GM12873 (cell line): ENCODE measurements at regions not wholly inside any gene's neighbourhood (a gene's known extent, or its start where the extent isn't known, plus 50 kb on each side); places are given as distances from the start of the nearest gene placed in this dataset.

Experiments
- CTCF ChIP-seq: IDR thresholded peaks from 2 replicates; pipeline ENCODE4 v1.5.1; 2012; ENCODE audit warnings: low read depth, mild to moderate bottlenecking, moderate library complexity, low read length, control low read depth; ENCODE audit not compliant: insufficient read depth; ENCODE audit errors: missing control alignments

- no peak for TF ChIP-seq CTCF
These were observed 348.0 kb upstream of the NR3C2 start for GRCh38 chr4:148790246-148790645.

- TF ChIP-seq CTCF: no peak
These were observed 345.7 kb upstream of the NR3C2 start for GRCh38 chr4:148787831-148788477.

GRCh38 chr4:148787285-148787684, 345.1 kb upstream of the NR3C2 start:
- TF ChIP-seq CTCF: no peak

- no peak for TF ChIP-seq CTCF
These were observed 344.5 kb upstream of the NR3C2 start for GRCh38 chr4:148786699-148787098.

- TF ChIP-seq CTCF: no peak
These were observed 340.1 kb upstream of the NR3C2 start for GRCh38 chr4:148782284-148782683.

GRCh38 chr4:148780426-148781005, 338.3 kb upstream of the NR3C2 start:
- no peak for TF ChIP-seq CTCF

- no peak for TF ChIP-seq CTCF
These were observed 337.6 kb upstream of the NR3C2 start for GRCh38 chr4:148779771-148780170.
